DMS153 treated with DMSO at 0.1 percent for 48 hours (cell line): ENCODE measurements at regions not wholly inside any gene's neighbourhood (a gene's known extent, or its start where the extent isn't known, plus 50 kb on each side); places are given as distances from the start of the nearest gene placed in this dataset.
"Not testable (repeated sequence)": the region's sequence is repeated elsewhere in the genome, so short reads cannot be mapped to it uniquely, and the experiment has no call there.

ENCODE experiments used
- DNase-seq: peaks from one replicate; lab custom pipeline; 2025; ENCODE audit not compliant: unreplicated experiment; lab: John Stamatoyannopoulos, UW

DNA sequence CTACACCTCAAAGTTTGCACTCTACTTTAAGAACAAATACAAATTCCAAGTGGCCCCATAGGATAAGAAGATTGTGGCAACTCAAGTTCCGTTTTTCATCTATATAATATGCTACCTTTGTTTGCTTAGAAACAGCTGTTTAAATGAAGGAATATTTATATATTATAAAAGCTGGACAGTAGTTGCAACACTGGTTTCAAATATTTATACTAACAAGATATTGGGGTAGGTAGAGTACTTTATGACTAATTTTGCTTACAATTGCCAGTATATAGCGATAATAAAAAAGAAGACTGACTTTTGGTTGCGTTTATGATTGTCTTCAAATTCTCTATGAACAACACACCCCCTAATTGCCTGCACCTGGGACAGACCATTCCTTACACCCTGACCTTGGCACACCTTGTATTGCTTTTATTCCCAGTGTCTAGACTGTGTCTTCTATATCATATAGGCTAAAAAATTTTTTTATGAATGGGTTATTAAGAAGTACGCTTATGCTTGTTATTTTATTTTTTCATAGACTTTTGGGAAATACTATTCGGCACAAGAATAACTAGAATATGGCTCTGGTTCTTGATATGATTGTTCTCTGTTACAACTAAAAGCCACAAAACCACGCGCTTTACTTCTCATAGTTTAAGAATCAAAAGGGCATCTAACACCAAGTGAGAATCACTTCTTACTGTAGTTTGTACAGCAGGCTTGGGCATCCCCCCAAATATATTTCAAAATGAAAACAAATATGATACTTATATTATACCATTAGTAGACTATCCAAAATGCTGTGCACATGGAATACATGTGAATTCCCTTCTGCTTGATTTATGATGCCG is 455.4 kb upstream of the DCN start:
- DNase-seq: no peak

DNA sequence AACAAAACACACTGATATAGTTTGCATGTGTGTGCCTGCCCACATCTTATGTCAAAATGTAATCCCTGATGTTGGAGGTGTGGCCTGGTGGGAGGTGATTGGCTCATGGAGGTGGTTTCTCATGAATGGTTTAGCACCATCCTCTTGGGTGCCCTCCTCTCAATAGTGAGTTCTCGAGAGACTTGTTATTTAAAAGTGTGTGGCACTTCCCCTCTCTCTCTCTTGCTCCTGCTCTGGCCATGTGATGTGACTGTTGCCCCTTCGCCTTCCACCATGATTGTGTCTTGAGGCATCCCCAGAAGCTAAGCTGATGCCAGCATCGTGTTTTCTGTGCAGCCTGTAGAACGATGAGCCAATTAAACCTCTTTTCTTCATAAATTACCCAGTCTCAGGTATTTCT is 454.1 kb upstream of the DCN start:
- no peak for DNase-seq

DNA sequence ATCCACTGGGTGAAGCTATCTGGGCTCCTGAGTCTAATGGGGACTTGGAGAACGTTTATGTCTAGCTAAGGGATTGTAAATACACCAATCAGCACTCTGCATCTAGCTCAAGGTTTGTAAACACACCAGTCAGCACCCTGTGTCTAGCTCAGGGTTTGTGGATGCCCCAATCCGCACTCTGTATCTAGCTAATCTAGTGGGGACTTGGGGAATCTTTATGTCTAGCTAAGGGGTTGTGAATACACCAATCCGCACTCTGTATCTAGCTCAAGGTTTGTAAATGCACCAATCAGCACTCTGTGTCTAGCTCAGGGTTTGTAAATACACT is 451.7 kb upstream of the DCN start:
- not testable (repeated sequence) for DNase-seq

DNA sequence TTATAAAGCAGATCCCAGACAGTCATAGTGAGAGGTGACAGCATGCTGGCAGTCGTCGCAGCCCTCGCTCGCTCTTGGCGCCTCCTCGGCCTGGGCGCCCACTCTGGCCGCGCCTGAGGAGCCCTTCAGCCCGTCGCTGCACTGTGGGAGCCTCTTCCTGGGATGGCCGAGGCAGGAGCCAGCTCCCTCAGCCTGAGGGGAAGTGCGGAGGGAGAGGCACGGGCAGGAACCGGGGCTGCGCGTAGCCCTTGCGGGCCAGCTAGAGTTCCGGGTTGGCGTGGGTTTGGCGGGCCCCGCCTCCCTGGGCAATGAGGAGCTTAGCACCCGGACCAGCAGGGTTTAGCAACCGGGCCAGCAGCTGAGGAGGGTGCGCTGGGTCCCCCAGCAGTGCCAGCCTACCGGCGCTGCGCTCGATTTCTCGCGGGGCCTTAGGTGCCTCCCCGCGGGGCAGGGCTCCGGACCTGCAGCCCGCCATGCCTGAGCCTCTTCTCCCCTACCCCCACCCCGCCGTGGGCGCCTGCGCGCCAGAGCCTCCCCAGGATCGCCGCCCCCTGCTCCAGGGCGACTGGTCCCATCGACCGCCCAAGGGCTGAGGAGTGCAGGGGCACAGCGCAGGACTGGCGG is 451.2 kb upstream of the DCN start:
- no peak for DNase-seq

DNA sequence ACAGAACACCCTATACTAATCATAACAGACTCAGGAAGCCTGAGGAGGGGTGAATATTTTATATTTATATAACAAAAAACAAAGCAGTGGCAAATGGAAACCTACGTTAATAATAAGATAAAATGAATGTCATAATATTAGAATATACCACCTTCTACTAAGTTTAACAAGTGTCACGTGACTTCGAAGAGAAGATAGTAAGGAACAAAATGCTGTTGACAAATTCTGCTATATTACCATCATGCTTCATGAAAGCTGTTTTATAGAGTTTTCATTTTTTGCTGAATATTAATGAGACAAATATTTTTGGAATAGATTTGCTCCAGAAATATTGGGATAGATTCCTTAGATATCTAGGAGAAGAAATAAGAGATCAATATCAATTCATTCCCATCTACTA is 450.6 kb upstream of the DCN start:
- DNase-seq: no peak

DNA sequence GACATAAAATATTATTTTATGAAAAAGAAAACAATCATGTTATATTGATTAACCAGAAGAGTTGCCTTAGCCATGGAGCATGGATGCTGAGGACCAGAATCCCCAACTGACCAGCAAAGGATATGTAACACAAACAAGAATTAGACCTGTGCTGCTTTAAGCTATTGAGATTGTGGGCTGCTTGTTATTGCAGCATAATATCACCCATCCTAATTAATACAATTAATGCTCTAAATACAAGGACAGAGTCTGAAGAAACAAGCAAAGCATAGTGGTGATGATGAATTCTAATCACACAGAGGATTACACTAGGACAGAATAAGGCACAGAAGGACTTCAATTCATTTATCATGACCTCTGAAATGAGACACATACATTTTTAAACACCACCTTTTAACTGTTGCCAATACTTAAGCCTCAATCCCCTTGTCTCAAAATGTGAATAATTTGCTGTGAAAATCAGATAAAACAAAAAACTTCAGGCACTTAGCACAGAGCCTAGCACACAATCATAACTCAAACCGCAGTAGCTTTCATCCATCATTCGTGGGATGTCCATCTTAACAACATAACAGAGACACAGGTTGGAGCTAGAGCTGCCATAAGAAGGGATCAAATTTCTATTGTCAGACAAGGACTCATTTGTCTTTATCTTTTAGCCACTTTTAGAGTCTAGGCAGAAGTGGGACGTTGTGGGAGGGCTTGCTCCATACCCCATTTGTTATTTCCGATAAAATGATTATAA is 449.6 kb upstream of the DCN start:
- DNase-seq: no peak

DNA sequence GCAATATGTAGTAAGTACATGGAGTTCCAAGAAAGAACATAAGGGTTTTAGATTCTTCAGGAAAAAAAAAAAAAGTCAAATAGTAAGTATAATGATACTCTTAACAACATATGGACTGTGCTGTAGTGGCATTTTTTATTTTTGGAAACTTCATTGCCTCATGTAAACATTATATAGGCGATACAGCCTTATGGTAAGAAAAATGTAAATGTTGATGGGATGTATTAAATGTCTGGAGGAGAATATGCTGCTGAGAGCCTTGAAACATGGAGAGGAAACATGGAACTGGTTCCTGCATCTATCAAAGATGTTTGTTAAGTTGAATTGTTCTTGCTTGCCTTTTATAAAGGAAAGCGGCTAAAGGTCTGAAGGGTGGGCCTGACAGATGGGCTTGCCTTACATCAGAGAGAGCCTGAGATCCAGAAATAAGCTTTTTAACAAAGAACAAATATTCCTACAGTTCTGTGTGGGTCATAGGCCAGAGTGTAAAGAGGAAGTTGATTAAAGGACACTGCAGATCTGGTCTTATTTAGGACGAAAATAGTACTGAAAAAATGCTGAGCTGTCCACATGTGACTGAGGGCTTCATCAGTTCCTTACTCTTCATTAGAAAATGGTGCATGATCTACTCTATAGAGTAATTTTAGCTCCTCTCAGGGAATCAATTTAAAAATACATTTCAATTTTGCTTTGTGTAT is 448.1 kb upstream of the DCN start:
- no peak for DNase-seq

DNA sequence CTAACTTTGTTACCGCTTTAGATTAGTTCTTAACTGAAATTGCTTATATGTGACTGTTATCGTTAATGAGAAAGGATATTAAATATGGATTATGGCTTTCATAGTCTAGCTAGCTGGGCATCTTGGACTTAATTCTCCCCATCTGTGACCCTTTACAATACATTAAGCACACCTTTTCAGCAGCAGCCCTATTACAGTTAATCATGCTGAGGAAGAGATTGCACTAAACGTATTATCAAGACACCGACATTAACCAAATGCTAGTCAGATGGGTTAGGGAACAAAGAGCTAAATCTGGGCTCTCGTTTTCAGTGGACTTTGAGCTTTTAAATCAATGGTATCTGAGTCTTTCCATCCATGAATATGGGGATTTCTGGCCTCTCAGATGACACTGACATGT is 447.5 kb upstream of the DCN start:
- DNase-seq: no peak

DNA sequence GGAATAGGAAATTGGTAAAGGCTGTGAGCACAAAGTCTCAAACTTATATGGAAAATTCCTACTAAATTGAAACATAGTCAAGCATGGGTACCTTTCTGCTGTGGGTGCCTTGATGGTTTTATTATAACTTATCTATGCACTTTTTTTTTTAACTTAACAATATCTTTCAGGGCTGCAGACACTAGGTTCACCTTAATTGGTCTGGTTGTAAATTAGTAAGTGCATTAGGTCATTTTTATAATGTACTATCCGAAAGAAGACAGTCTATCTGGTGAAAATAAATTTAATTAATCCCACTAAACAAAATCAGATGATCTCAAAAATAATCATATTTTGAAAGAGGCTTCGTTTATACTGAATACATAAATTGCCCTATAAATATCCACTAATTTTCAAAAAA is 446.8 kb upstream of the DCN start:
- DNase-seq: no peak

DNA sequence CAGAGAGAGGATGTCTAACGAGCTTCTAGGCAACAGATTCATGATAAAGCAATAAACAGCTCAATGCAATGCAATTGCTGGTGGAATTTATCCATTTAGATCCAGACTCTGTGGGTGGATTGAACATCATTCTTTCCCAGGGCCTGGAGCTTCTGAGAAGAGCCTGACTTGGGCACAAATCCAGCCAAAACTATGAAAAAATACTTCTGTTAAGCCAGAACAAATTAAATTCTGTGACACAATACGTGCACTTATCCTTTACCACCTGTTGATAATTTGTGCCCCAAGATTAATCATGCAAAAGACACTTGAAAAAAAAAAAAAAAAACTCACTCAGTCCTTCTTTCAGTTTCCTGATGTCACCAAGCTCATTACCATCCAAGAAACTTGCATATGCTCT is 446.0 kb upstream of the DCN start:
- no peak for DNase-seq

DNA sequence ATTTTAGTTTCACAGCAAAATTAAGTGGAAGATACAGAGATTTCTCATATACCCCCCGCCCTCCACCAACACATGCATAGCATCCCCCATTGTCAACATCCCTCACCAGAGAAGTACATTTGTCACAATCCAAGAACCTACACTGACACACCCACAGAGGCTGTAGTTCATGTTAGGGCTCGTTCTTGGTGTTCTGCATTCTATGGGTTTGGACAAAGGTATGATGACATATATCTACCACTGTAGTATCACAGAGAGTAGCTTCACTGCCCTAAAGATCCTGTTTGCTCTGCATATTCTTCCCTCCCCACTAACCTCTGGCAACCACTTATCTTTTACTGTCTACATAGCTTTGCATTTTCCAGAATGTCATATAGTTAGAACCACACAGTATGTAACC is 444.6 kb upstream of the DCN start:
- no peak for DNase-seq

DNA sequence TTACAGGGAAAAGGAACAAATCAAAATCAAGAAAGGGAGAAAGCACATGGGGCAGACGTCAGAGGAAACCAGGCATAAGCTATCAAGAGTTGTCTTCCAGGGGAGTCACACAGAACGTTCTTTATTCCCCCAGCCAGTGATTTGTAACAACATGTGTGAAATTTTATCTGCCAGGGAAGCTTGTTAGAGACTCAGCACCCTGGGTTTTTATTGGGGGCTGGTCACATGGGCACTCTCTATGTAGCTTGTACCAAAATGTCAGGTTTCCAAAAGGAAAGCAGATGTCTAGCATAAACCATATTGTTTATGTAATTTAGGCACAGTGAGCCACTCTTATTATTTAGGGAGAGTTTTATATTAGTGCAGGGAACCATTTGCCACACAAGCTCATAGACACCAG is 440.4 kb upstream of the DCN start:
- DNase-seq: no peak

DNA sequence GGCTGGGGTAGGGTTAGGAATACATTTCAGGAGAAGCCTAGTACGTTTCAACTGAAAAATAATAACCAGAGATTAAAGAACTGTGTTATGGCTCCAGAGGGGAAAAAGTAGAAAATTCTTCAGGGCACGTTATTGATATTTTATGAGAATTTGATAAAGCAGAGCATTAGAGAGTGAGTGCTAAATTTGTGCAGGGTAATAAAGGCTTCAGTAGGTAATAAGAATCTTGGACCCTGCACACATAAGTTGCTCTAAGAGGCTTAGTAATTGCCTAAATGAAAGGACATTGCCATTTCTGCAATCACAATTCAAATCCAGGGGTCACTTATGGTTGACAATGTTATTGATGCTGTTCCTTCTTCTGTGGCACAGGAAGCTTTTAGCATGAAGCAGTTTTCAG is 439.4 kb upstream of the DCN start:
- no peak for DNase-seq

DNA sequence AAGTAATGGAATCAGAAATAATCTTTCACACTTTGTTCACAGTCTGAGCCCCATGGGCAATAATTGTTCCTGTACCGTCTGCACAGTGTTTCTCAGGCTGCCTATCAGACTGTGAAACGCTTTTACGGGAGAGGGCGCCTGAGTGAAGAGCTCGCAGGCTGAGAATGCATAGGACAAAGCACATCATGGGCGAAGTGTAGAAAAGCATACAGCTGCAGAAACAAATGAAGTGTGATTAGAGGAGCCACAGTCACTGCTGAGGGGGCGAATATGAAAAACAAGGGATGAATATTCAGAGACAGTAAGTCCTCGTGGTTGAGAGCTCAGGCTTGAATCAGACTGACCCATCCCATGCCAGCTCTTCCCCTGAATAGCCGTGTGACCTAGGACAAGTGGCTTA is 438.4 kb upstream of the DCN start:
- no peak for DNase-seq

DNA sequence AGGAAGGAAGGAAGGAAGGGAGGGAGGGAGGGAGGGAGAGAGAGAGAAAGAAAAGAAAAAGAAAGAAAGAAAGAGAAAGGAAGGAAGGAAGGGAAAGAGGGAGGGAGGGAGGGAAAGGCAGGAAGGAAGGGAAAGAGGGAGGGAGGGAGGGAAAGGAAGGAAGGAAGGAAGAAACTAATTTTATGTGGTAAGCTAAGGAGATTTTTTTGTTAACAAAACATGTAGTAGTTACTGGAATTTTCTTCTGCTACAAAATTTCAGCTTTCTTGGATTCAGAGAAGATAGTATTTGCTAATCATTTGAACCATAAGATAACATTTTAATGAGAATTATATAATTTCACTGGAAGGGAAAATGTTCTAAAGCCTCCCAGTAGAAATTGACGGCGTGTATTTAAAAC is 437.8 kb upstream of the DCN start:
- no peak for DNase-seq

DNA sequence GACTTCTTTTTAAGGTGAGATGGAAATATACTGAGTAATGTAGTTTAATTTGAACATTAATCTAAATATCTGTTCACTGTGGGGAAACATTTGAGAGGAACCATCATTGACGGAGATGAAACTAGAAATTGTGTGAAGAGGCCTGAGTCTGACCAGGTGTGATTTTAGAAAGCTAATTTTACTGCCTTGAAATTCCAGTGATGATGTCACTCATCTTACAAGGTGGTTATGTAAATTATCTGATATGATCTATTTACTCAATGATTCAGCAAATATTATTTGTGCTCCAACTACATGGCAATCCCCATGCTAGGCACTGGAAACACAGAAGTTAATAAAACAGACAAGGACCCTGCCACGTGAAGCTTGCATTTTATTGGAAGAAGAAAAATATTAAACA is 435.7 kb upstream of the DCN start:
- DNase-seq: no peak

DNA sequence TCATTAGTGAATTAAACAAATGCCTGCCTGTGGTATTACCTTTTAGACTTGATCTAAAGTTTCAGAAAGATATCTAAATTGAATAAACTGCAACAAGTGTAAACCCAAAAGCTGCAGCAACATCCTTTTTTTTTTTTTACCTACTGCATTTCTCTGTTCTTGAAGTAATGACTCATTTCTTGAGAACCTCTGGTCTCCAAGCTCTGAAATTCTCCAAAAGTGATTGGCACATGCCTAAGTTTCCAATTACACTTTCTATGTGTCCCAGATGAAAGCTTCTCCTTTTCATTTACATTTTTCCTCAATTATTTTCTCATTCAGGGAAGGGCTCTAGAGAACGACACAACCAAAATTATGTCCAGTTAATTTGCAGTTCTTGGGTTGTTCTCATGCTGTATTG is 435.2 kb upstream of the DCN start:
- no peak for DNase-seq

DNA sequence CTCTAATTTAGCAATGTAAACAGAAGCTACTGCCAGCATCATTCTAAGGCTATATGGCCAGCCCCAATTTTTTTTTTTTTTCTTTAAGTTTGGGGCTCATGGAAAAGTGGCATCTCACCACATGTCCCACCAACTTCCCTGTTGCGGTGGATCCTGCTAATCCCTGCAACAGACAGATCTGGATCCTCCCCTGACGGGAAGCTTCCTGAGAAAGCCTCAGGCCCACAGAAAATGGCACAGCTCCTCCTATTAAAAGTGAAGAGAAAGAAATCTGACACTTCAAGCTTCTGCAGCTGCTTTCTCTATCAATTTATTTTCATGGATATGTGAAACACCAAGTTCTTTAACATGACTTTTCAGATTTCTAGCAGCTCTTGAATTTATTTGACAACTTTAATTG is 433.8 kb upstream of the DCN start:
- DNase-seq: no peak

DNA sequence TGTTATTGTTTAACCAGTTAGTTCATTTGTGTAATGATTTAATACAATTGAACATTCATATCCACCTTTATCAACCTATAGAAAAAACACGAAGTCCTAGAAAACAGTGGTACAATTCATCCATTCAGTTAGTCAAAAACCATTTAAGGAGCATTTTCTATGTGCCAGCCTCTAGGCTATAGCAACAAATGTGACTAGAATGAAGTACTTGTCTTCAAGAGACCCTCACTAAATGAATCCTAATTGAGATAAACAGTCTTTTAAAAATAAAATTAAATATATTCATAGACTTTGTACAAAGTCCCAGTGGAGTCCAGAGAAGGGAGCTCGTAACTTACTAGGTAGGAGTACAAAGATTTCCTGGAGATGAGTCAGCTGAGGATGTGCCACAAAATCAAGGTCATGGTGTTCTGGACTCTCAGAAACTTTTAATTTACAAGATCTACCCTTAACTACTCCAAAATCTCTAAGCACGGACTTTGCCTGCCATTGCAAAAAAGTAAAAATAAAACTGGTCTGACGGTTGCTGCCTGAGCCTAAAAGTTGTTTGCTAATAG is 430.7 kb upstream of the DCN start:
- DNase-seq: no peak

DNA sequence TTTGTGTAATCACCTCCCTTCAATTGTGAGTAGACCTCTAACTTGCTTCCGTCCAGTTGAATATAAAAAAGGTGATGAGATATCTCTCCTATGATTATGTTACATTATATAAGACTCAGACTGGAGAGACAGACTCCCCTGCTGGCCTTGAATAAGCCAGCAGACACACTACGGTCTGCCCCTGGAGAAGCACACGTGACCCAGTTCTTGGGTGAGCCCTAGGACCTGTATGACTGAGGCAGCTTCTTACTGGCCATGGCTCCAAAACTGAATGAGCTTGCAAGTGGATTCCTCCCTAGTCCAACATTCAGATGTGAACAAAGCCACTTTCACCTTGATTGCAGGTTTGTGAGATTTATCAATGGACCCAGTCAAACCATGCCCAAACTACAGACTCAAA is 427.9 kb upstream of the DCN start:
- no peak for DNase-seq

DNA sequence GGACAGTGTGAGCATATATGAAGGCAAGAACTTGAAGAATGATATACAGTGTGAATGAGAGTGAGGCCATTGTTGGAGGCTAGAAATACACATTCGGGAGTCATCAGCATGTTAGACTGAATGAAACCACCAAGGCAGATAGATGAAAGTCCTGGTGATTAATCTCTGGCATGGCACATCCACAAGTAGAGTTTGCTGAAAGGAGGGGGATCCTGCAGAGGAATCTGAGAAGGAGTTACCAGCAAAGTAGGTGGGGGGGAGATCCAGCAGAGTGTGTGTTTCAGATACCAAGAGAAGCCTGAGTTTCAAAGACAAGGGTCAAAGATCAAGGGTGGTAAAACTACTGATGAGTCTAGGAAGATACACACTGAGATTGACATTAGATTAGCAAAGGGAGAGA is 426.7 kb upstream of the DCN start:
- DNase-seq: no peak

DNA sequence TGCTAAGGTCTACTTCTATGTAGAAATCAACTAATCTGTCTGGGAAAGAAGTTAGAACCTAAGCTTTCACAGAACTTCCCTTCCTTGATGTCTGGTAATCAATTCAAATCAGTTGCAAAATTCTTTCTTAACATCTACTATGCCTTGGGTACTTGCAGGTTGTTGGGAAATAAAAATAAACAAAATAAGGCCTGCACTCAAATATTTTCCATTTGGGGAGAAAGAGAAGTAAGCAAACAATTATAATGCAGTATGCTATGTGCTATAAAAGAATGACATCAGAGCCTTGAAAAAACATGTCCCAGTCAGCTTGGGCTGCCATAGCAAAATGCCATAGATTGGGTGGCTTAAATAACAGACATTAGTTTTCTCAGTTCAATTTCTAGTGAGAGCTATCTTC is 425.9 kb upstream of the DCN start:
- no peak for DNase-seq
